ENCODE measurements at regions not wholly inside any gene's neighbourhood (a gene's known extent, or its start where the extent isn't known, plus 50 kb on each side); places are given as distances from the start of the nearest gene placed in this dataset.
A peak's percentile ranks its signal among the peaks of the same experiment; 100 is the strongest.

- DNase-seq, result no peak
These were observed 84.2 kb upstream of the STEAP1B start for GRCh38 chr7:22584179-22584578.

GRCh38 chr7:22582863-22583622 is 83.1 kb upstream of the STEAP1B start:
- DNase-seq, result peak; percentile 78

- no peak for DNase-seq
These were observed 81.1 kb upstream of the STEAP1B start for GRCh38 chr7:22581099-22581498.

GRCh38 chr7:22579961-22580360 is 80.0 kb upstream of the STEAP1B start:
- DNase-seq, result no peak

GRCh38 chr7:22578007-22578733 is 78.2 kb upstream of the STEAP1B start:
- DNase-seq, result no peak

- no peak for DNase-seq
These were observed 77.5 kb upstream of the STEAP1B start for GRCh38 chr7:22577470-22578001.

- no peak for DNase-seq
These were observed 76.9 kb upstream of the STEAP1B start for GRCh38 chr7:22576612-22577469.

GRCh38 chr7:22574754-22575520 is 74.9 kb upstream of the STEAP1B start:
- DNase-seq, result no peak

- DNase-seq, result no peak
These were observed 72.9 kb upstream of the STEAP1B start for GRCh38 chr7:22572937-22573336.

GRCh38 chr7:22572292-22572691 is 72.3 kb upstream of the STEAP1B start:
- no peak for DNase-seq

- DNase-seq, result no peak
These were observed 71.8 kb upstream of the STEAP1B start for GRCh38 chr7:22571766-22572165.

GRCh38 chr7:22569586-22570321 is 69.8 kb upstream of the STEAP1B start:
- DNase-seq, result no peak

- DNase-seq, result no peak
These were observed 66.6 kb upstream of the STEAP1B start for GRCh38 chr7:22566592-22566991.

GRCh38 chr7:22566176-22566575 is 66.2 kb upstream of the STEAP1B start:
- DNase-seq, result no peak

GRCh38 chr7:22565315-22565811 is 65.4 kb upstream of the STEAP1B start:
- DNase-seq, result no peak

- no peak for DNase-seq
These were observed 64.6 kb upstream of the STEAP1B start for GRCh38 chr7:22564511-22565045.

GRCh38 chr7:22563621-22564241 is 63.7 kb upstream of the STEAP1B start:
- DNase-seq, result no peak

- no peak for DNase-seq
These were observed 63.1 kb upstream of the STEAP1B start for GRCh38 chr7:22563032-22563501.

GRCh38 chr7:22561895-22562593 is 62.1 kb upstream of the STEAP1B start:
- DNase-seq, result no peak

- no peak for DNase-seq
These were observed 61.4 kb upstream of the STEAP1B start for GRCh38 chr7:22561321-22561811.
